ENCODE measurements at regions not wholly inside any gene's neighbourhood (a gene's known extent, or its start where the extent isn't known, plus 50 kb on each side); places are given as distances from the start of the nearest gene placed in this dataset.
"Not testable (repeated sequence)": the region's sequence is repeated elsewhere in the genome, so short reads cannot be mapped to it uniquely, and the experiment has no call there.

DNA sequence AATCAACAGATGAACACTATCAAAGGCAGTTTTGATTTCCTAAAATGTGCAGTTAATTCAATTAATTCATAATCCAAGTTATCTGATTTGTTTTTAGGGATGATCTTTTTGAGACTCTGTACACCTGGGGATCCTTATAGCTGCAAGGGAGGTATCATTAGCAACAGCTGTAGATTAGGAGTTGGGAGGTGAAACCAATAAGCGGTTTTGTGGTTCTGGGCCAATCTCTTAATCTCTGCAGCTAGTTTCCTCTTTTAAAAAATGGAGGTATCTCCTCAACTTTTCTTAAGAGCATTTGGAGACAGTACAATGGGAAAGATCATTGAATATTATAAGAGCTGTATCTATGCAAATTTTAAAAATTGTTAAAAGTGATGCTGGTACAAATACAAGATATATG is 126.0 kb downstream of the MC4R start:
- WGBS, 4 donors = 68 to 88% (median 81%) methylated on average over 1 of the region's 1 CpG

DNA sequence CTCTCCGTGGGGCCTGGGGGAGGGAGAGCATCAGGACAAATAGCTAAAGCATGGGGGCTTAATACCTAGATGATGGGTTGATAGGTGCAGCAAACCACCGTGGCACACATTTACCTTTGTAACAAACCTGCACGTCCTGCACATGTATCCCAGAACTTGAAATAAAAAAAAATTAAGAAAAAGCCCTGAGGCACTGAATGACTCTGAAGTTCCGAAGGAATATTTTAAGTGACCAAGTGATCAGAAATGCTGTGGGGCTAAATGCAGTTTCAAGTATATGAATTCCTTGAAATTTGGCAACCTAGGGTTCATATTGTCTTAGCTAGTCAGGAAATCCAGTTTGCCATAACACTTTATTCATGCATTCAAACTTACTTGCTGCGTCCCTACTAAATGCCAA is 127.5 kb downstream of the MC4R start:
- H3K36me3 ChIP-seq = no peaks in the 10 kb centered on the region
- no peaks in the 10 kb centered on the region for H3K27me3 ChIP-seq
- ATAC-seq = no peak
- intact Hi-C loops (cut with DNase I) = no loop called here
- no peak for DNase-seq
- no peaks in the 10 kb centered on the region for H3K9me3 ChIP-seq
- TF ChIP-seq POLR2A (IDR thresholded peaks at IDR 0.05) = no peak
- TF ChIP-seq, protein P1, sequence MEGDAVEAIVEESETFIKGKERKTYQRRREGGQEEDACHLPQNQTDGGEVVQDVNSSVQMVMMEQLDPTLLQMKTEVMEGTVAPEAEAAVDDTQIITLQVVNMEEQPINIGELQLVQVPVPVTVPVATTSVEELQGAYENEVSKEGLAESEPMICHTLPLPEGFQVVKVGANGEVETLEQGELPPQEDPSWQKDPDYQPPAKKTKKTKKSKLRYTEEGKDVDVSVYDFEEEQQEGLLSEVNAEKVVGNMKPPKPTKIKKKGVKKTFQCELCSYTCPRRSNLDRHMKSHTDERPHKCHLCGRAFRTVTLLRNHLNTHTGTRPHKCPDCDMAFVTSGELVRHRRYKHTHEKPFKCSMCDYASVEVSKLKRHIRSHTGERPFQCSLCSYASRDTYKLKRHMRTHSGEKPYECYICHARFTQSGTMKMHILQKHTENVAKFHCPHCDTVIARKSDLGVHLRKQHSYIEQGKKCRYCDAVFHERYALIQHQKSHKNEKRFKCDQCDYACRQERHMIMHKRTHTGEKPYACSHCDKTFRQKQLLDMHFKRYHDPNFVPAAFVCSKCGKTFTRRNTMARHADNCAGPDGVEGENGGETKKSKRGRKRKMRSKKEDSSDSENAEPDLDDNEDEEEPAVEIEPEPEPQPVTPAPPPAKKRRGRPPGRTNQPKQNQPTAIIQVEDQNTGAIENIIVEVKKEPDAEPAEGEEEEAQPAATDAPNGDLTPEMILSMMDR (IDR thresholded peaks at IDR 0.05) = no peak
- no peak overlapping the region for H3K4me3 ChIP-seq
- WGBS, 4 donors = 87 to 94% (median 88%) methylated on average over 5 of the region's 5 CpGs
- no peak overlapping the region for H3K27ac ChIP-seq
- no peaks in the 10 kb centered on the region for H3K4me1 ChIP-seq

More for the DNA sequence above, 126.0 kb downstream of the MC4R start:
- H3K4me1 ChIP-seq = no peaks in the 10 kb centered on the region
- no peak overlapping the region for H3K4me3 ChIP-seq
- no peaks in the 10 kb centered on the region for H3K9me3 ChIP-seq
- DNase-seq (no peak), ATAC-seq (no peak)
- intact Hi-C loops (cut with DNase I) = no loop called here
- no peak overlapping the region for H3K27ac ChIP-seq
- TF ChIP-seq POLR2A (IDR thresholded peaks at IDR 0.05) = no peak
- TF ChIP-seq, protein P1 (IDR thresholded peaks at IDR 0.05) = no peak
- no peaks in the 10 kb centered on the region for H3K27me3 ChIP-seq
- no peaks in the 10 kb centered on the region for H3K36me3 ChIP-seq

DNA sequence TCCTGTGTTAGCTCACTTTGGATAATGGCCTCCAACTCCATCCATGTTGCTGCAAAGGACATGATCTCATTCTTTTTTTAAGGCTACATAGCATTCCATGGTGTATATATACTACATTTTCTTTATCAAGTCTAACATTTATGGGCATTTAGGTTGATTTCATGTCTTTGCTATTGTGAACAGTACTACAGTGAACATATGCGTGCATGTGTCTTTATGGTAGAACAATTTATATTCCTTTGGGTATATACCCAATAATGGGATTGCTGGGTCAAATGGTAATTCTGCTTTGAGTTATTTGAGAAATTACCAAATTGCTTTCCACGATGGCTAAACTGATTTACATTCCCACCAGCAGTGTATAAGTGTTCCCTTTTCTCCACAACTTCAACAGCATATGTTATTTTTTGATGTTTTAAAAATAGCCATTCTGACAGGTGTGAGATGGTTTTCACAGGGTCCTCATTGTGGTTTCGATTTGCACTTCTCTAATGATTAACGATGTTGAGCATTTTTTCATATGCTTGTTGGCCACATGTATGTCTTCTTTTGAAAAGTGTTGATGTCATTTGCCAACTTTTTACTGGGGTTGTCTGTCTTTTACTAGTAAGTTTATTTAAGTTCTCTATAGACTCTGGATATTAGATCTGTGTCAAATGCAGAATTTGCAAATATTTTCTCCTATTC is 133.4 kb downstream of the MC4R start:
- H3K27ac ChIP-seq; DNase-seq; H3K4me3 ChIP-seq; intact Hi-C loops (cut with DNase I); ATAC-seq; H3K4me1 ChIP-seq; H3K9me3 ChIP-seq; H3K36me3 ChIP-seq; H3K27me3 ChIP-seq: not testable (repeated sequence)
- WGBS, 4 donors = 74 to 82% (median 77%) methylated on average over 4 of the region's 4 CpGs

DNA sequence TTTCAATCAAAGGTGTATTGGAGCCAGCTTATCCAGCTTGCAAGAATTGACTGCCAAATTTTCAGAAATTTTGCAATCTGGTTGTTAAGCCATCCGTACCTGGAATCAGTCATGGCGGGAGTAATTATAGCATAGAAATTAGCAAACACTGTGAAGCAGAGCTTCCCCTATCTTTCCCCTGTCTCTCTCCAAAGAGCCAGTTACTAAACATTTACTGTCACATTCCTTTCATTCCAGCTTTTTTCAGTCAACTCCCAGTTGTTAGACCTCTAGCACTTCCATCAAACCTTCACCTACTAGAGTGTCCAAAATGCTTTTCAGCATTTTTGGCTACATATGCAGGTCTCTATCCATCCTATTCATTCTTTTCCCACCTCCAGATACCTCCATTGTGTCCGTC is 137.4 kb downstream of the MC4R start:
- Histone ChIP-seq H3K36me3 (no peaks in the 10 kb centered on the region), H3K4me3 (no peak overlapping the region), H3K27ac (no peak overlapping the region), H3K27me3 (no peaks in the 10 kb centered on the region), H3K4me1 (no peaks in the 10 kb centered on the region), H3K9me3 (peaks cover 0 to 4% (median 0%) of the 10 kb centered on the region in 12 donors)
- DNase-seq (no peak), ATAC-seq (no peak)
- TF ChIP-seq, protein P1 (IDR thresholded peaks at IDR 0.05) = no peak
- no peak for TF ChIP-seq POLR2A (IDR thresholded peaks at IDR 0.05)
- intact Hi-C loops (cut with DNase I) = no loop called here
- WGBS, 4 donors = 55 to 65% (median 58%) methylated on average over 3 of the region's 3 CpGs

DNA sequence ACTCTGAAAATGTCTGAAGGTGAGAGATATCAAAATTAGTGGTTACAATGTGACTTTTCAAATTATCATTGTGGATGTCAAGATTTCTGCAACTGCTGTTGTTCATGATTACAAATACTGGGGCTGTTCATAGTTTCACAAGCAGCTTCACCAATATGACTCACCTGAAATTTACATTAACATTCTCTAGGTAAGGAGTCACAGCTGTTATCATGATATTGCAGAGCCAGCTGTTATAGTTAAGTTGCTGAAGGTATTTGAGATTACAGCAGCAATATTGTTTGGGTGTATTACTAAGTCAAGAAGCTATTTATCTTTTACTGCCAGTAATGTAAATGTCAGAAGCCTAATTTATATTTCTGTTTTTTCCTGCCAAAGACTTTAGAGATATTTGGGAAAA is 140.0 kb downstream of the MC4R start:
- Histone ChIP-seq H3K4me1 (no peaks in the 10 kb centered on the region), H3K27ac (no peak overlapping the region), H3K27me3 (no peaks in the 10 kb centered on the region), H3K4me3 (no peak overlapping the region), H3K9me3 (no peaks in the 10 kb centered on the region), H3K36me3 (no peaks in the 10 kb centered on the region)
- TF ChIP-seq, protein P1 (IDR thresholded peaks at IDR 0.05) = no peak
- TF ChIP-seq POLR2A (IDR thresholded peaks at IDR 0.05) = no peak
- no peak for DNase-seq
- ATAC-seq = no peak
- intact Hi-C loops (cut with DNase I) = no loop called here

Data from heart left ventricle (tissue), 16 donors.